SJCRH30 (cell line): ENCODE measurements at regions not wholly inside any gene's neighbourhood (a gene's known extent, or its start where the extent isn't known, plus 50 kb on each side); places are given as distances from the start of the nearest gene placed in this dataset.

Source experiments
- DNase-seq, 2 experiments: peaks; one replicate each; pipeline ENCODE4 v3.0.0-alpha.2; 2015 to 2020
- H3K27ac ChIP-seq: fragments of 250-450 bp; sonication (Bioruptor Pico); 2 replicates; pipeline ENCODE4 v1.5.1; 2020; ENCODE audit warnings: mild to moderate bottlenecking, moderate library complexity
- H3K27me3 ChIP-seq: fragments of 250-450 bp; sonication (Bioruptor Pico); 2 replicates; pipeline ENCODE4 v1.5.1; 2020; ENCODE audit warnings: mild to moderate bottlenecking, moderate library complexity
- H3K36me3 ChIP-seq: fragments of 250-450 bp; sonication (Bioruptor Pico); 2 replicates; pipeline ENCODE4 v1.5.1; 2020; ENCODE audit warnings: mild to moderate bottlenecking, moderate library complexity
- H3K4me1 ChIP-seq: fragments of 250-450 bp; sonication (Bioruptor Pico); 2 replicates; pipeline ENCODE4 v1.5.1; 2020; ENCODE audit warnings: mild to moderate bottlenecking, moderate library complexity
- H3K4me3 ChIP-seq: fragments of 250-450 bp; sonication (Bioruptor Pico); 2 replicates; pipeline ENCODE4 v1.5.1; 2020; ENCODE audit warnings: mild to moderate bottlenecking, moderate library complexity
- H3K9me3 ChIP-seq: fragments of 250-450 bp; sonication (Bioruptor Pico); replicated peaks from 2 replicates; pipeline ENCODE4 v1.5.1; 2020; ENCODE audit warnings: mild to moderate bottlenecking, moderate library complexity

DNA sequence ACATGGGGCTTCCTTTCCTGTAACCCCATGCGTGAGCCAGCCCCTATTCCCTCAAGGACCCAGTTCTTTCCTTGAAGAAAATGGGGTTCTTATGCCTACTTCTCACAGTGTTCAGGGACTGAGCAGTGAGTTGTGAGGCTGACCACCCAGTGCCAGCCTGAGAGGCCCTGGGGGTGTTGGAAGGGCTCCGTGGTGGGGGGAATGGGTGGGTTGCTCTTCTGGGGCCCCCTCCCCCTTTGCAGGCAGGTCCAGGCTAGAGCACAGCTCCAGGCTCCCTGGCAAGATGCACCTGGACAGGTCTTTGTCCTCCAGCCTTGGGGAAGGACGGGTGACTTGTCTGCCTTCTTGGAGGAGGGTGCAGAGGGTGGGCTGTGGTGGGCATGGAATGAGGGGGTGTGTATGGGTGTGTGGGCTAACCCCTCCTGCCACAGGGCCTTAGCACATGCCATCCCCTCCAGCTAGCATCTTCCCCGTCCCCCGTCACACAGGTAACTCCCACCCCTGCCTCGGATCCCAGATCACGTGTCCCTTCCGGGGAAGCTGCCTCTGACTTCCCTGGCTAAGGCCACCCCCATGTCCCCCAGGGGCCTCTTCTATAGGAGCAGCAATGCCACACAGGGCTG is 64.6 kb downstream of the MYEOV start:
- Histone ChIP-seq H3K9me3 (0 out of 2 replicates have a peak, but pooled peaks cover 8% of the 10 kb centered on the region), H3K4me1 (peaks cover 8% of the 10 kb centered on the region), H3K4me3 (no peak overlapping the region), H3K27me3 (no peaks in the 10 kb centered on the region), H3K27ac (no peak overlapping the region), H3K36me3 (no peaks in the 10 kb centered on the region)
- no peak for DNase-seq

DNA sequence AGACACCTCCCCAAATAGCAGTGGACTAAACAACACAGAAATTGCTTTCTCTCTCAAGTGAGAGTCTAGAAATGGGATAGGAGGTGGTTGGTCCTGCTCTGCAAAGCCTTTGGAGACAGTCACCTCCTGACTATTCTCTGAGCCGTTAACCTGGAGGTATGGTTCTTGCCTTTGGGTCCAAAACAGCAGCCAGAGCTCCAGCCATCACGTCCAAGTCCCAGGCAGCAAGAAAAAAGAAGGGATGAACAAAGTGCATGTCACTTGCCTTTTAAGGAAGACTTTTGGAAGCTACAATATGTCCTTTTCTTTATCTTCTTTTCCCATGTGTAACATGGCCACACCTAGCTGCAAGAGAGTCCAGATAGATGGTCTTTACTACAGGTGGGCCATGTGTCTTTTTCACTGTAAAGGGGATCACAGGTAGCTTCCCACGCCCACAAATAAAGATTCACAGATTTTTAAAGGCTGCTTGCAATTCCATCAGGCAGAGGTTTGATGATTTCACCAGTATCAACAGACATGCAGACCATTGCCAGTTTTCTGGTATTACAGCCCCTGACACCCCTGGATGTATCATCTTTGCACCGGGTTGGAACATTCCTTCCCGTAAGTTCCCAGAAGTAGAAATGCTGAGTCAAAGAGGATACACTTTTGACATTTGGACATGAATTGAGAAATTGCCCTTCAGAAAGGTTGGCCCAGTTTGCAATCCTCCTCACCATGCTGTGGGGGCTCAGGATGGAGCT is 66.0 kb downstream of the MYEOV start:
- H3K4me3 ChIP-seq: no peak overlapping the region
- peaks cover 5% of the 10 kb centered on the region; the same call in 1 of the 2 replicates for H3K4me1 ChIP-seq
- 0 out of 2 replicates have a peak, but pooled peaks cover 8% of the 10 kb centered on the region for H3K9me3 ChIP-seq
- no peaks in the 10 kb centered on the region for H3K36me3 ChIP-seq
- no peaks in the 10 kb centered on the region for H3K27me3 ChIP-seq
- no peak overlapping the region for H3K27ac ChIP-seq
- DNase-seq: no peak

DNA sequence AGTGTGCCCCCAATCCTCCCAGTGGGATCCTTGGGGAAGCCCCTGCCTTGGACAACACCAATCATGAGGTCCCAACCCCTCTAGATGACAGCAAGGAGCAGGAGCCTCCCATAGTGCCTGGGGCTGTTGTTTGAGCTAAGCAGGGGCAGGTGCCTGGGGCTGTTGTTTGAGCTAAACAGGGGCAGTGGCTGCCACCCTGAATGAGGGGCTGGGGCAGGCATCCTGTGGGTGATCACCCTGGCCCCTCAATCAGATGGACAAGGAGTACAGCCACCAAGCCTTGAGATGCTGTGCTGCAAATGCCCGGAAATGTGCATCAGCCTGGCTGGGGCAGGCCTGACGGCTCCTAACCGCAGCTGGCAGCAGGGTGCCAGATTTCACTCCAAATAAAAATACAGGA is 66.7 kb downstream of the MYEOV start:
- Histone ChIP-seq H3K36me3 (no peaks in the 10 kb centered on the region), H3K27ac (no peak overlapping the region), H3K27me3 (no peaks in the 10 kb centered on the region), H3K9me3 (0 out of 2 replicates have a peak, but pooled peaks cover 8% of the 10 kb centered on the region), H3K4me1 (peaks cover 8% of the 10 kb centered on the region; the same call in 1 of the 2 replicates), H3K4me3 (no peak overlapping the region)
- DNase-seq: no peak

DNA sequence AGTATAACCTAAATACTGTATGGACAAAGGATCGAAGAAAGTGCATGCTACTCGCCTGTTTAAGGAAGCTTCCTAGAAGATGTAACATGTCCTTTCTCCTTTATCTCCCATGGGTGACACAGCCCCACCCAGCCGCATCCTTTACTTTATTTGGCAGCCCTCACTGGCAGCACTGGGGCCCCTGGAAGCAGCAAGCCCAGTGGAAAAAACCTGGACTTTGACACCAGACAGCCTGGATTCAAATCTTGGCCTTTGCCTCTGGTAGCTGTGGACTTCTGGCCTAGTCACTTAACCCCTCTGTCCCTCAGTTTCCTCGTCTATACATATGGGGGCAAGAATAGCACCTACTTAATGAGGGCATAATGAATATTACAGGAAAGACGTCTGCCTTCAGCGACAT is 67.1 kb downstream of the MYEOV start:
- no peak for DNase-seq

DNA sequence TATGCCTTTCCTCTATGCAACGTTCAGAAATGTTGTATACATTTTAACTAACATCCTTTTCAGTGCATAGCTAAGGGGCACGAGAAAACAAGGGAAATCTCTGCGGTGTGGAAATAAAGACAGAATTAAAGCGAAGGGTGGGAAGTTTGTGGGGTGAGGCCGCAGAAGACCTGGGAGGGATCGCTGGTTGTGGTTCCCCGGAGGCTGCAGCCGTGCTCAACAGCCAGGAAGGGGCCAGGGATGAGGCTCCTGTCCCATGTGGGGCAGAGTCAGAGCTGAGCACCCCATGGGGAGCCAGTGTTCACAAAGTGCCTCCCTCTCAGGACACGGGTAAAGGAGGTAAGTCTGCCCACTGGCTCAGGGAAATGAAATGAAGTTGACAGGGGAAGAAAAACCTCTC is 67.5 kb downstream of the MYEOV start:
- Histone ChIP-seq H3K36me3 (no peaks in the 10 kb centered on the region), H3K4me3 (no peak overlapping the region), H3K4me1 (peaks cover 8% of the 10 kb centered on the region; the same call in 1 of the 2 replicates), H3K27ac (no peak overlapping the region), H3K27me3 (no peaks in the 10 kb centered on the region), H3K9me3 (0 out of 2 replicates have a peak, but pooled peaks cover 8% of the 10 kb centered on the region)
- no peak for DNase-seq

More for the DNA sequence above, 67.1 kb downstream of the MYEOV start:
- no peaks in the 10 kb centered on the region for H3K27me3 ChIP-seq
- peaks cover 8% of the 10 kb centered on the region; the same call in 1 of the 2 replicates for H3K4me1 ChIP-seq
- H3K36me3 ChIP-seq: no peaks in the 10 kb centered on the region
- H3K27ac ChIP-seq: no peak overlapping the region
- H3K4me3 ChIP-seq: no peak overlapping the region
- H3K9me3 ChIP-seq: 0 out of 2 replicates have a peak, but pooled peaks cover 8% of the 10 kb centered on the region

DNA sequence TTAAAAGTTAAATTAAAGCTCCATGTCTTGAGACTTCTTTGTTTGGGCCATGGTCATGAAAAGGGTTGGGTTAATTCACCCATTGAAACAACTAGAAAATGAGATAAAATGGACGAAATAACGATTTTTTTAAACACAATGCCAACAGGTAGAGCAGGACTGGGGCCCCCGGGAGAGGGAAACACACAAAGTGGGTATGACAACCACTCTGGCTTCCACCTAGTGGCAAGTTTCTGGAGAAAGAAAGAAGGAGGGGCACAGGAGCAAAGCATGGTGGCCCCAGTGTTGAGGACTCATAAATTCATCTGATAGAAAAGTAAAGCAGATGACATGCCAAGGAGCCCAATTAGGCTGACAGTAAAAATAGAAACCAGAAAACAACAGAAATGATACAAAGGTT is 68.4 kb downstream of the MYEOV start:
- no peak overlapping the region for H3K27ac ChIP-seq
- H3K36me3 ChIP-seq: no peaks in the 10 kb centered on the region
- H3K9me3 ChIP-seq: 0 out of 2 replicates have a peak, but pooled peaks cover 8% of the 10 kb centered on the region
- no peak for DNase-seq
- no peaks in the 10 kb centered on the region for H3K27me3 ChIP-seq
- no peak overlapping the region for H3K4me3 ChIP-seq
- peaks cover 8% of the 10 kb centered on the region; the same call in 1 of the 2 replicates for H3K4me1 ChIP-seq

DNA sequence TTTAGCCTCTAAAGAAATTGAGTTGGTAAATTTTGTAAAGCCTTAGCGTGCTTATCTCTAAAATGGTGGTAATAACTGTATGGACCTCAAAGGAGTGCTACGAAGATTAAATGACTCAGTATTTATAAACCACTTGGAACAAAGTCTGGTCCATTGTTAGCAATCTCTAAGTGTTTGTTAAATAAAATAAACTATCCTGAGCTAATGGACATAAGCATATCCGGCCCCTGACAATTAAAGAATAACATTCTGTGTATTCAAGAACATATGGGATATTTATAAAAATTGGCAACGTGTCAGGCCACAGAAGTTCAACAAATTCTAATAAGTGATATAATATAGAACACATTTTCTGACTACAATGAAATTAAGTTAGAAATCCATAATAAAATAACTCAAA is 71.0 kb downstream of the MYEOV start:
- DNase-seq: no peak
- peaks cover 3% of the 10 kb centered on the region; the same call in 1 of the 2 replicates for H3K9me3 ChIP-seq
- no peaks in the 10 kb centered on the region for H3K27me3 ChIP-seq
- H3K27ac ChIP-seq: no peak overlapping the region
- H3K36me3 ChIP-seq: no peaks in the 10 kb centered on the region
- H3K4me1 ChIP-seq: peaks cover 8% of the 10 kb centered on the region
- H3K4me3 ChIP-seq: no peak overlapping the region

DNA sequence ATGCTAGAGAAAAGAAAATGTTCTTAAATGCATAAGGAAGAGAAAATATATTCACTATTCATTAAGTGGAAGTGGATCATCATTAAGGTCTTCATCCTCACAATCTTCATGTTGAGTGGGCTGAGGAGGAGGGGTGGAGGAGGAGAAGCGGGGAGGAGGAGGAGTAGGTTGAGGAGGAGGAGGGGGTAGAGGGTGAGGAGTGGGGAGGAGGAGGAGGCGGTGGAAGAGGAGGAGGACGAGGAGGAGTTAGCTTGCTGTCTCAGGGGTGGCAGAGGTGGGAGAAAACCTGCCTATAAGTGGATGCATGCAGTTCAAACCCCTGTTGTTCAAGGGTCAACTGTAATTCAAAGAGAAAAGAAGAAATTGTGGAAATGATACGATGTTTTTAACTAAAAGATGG is 71.6 kb downstream of the MYEOV start:
- no peaks in the 10 kb centered on the region for H3K36me3 ChIP-seq
- H3K27me3 ChIP-seq: no peaks in the 10 kb centered on the region
- no peak for DNase-seq
- H3K27ac ChIP-seq: no peak overlapping the region
- H3K4me3 ChIP-seq: no peak overlapping the region
- peaks cover 3% of the 10 kb centered on the region; the same call in 1 of the 2 replicates for H3K9me3 ChIP-seq
- peaks cover 8% of the 10 kb centered on the region for H3K4me1 ChIP-seq

DNA sequence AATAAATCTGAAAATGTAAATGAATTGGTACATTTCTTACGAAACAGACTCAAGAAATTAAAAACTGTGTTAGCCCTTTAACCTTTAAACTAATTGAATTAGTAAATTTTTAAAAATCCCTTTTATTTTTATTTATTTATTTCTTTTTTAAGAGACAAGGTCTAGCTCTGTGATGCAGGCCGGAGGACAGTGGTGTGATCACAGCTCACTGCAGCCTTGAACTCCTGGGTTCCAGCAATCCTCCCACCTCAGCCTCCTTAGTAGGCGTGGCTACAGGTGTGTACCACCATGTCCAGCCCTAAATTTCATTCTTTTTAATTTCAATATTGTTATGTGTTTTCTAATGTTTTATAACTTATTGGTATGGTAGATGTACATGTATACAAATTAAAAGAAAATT is 72.6 kb downstream of the MYEOV start:
- Histone ChIP-seq H3K9me3 (peaks cover 3% of the 10 kb centered on the region; the same call in 1 of the 2 replicates), H3K36me3 (no peaks in the 10 kb centered on the region), H3K27me3 (no peaks in the 10 kb centered on the region), H3K27ac (no peak overlapping the region), H3K4me1 (peaks cover 8% of the 10 kb centered on the region), H3K4me3 (no peak overlapping the region)
- no peak for DNase-seq

DNA sequence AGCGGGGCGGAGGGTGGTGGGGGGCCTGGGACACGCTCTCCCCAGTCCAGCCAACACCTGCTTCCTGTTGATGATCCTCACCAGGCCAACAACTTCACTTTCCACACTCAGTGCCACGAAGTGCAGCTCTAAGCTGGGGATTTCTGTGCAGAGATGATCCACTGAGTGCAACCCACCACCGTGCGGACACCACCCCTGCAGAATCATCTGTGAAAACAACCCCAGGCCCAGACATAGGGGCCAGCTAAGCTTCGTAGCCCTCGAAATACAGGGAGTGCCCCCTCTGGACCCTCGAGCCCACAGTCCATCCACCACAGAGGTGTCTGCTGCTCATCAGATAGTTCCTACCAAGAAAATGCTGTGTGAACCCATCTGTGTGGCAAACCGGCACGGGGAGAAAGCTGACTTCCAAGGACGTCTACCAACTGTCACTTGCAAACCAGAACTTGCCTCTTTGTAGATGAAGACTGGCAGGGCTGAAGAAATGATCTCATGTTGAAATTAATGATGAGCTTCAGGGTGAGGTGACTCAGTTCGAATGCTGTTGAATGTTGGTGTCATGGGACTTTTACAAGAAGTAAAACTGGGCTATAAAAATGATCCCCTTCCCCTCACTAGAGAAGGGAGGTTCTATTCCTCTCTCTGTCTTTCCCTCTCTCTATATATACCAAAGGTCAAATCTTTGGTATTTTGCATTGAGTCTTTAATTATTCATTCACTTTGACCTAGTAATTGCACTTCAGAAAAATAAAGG is 73.4 kb downstream of the MYEOV start:
- H3K4me3 ChIP-seq: no peak overlapping the region
- no peaks in the 10 kb centered on the region for H3K27me3 ChIP-seq
- H3K4me1 ChIP-seq: peaks cover 8% of the 10 kb centered on the region
- H3K9me3 ChIP-seq: peaks cover 3% of the 10 kb centered on the region; the same call in 1 of the 2 replicates
- H3K36me3 ChIP-seq: no peaks in the 10 kb centered on the region
- no peak for DNase-seq
- H3K27ac ChIP-seq: no peak overlapping the region

DNA sequence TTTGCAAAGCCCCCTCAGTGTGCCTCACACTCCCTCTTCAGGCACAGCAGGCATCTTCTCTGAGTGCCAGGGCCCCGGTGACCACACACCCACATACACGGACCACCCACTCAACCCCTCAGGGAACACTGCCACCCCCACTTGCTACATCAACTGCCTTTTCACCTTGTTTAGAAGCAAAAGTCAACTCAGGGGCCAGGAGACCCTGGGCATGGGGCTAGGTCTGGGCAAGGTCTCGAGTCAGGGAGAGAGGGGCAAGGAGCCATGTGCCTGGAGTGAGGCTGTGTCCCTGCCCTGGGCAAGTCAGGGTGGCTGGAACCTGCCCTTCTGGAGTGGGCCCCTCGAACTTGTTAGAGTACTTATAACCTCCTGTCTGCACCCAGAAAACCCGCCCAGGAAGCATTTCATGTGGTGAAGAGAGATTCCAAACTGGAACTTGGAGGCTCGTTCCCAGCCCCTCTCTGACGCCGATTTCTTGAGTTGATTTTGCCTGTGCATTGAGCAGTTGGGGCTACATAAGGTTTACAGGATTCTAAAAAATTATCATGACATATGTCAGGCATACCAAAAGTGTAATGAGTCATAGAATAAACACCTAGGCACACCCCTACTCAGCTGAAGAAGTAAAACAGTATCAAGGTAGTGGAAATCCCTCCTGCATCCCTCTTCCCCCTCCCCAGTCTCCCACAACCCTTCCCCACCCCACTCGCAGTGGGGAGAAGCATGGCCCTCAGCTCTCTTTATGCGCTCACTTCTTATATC is 74.3 kb downstream of the MYEOV start:
- peaks cover 8% of the 10 kb centered on the region for H3K4me1 ChIP-seq
- no peaks in the 10 kb centered on the region for H3K27me3 ChIP-seq
- peaks cover 3% of the 10 kb centered on the region; the same call in 1 of the 2 replicates for H3K9me3 ChIP-seq
- H3K36me3 ChIP-seq: no peaks in the 10 kb centered on the region
- no peak overlapping the region for H3K27ac ChIP-seq
- H3K4me3 ChIP-seq: no peak overlapping the region
- no peak for DNase-seq

DNA sequence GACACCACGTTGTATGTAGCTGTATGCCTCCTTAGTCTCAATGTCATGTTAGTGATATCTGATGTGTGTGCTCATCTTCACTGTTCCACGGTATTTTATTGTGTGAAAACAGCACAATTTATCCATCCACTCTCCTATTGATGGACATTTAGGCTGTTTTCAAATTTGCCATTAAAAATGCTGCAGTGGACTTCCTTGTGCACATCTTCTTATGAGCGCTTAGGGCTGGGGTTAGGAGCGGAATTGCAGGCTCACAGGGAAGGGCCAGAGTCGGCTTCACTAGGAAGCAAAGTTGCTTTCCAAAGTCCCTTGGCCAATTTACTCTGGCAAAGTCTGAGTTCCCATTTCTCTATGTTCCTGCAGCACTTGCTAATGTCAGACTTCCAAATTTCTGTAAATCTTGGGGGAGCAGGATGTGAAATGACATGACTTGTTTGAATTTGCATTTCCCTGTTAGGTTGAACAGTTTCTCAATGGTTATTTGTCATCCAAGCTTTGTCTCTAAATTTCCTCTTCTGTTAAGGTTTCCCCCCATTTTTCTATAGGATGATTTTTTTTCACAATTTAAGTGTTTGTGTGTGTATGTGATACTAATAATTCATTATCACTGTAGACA is 75.4 kb downstream of the MYEOV start:
- Histone ChIP-seq H3K36me3 (no peaks in the 10 kb centered on the region), H3K4me1 (peaks cover 12% of the 10 kb centered on the region), H3K27ac (no peak overlapping the region), H3K9me3 (peaks cover 3% of the 10 kb centered on the region; the same call in 1 of the 2 replicates), H3K27me3 (no peaks in the 10 kb centered on the region), H3K4me3 (no peak overlapping the region)
- no peak for DNase-seq

DNA sequence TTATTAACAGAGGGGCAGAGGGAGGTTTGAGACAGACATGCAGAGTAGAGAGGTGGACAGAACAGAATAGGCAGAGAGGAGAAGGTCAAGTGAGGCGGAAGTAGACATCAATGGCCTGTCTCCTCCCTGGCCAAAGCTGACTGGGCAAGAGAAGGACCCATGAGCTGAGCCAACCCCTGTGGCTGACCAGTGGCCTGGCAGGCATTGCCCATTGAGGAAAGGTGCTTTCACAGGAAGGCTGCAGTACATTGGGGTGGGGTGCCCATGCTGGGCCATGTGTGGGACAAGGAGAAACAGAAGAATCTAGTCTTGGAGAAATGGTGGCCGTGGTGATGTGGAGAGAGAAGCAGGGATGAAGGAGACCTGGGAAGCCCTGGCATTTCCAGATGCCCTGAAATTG is 76.0 kb downstream of the MYEOV start:
- Histone ChIP-seq H3K27ac (no peak overlapping the region), H3K4me1 (peaks cover 13% of the 10 kb centered on the region), H3K4me3 (no peak overlapping the region), H3K36me3 (no peaks in the 10 kb centered on the region), H3K9me3 (peaks cover 3% of the 10 kb centered on the region; the same call in 1 of the 2 replicates), H3K27me3 (no peaks in the 10 kb centered on the region)
- no peak for DNase-seq
